Prostate gland (tissue), 2 donors: ENCODE measurements at regions not wholly inside any gene's neighbourhood (a gene's known extent, or its start where the extent isn't known, plus 50 kb on each side); places are given as distances from the start of the nearest gene placed in this dataset.

Source experiments
- POLR2A ChIP-seq: fragments of 450-650 bp; IDR thresholded peaks from one replicate; pipeline ENCODE4 v1.6.1; 2016; ENCODE audit warnings: antibody characterized with exemption, mild to moderate bottlenecking
- POLR2AphosphoS5 ChIP-seq: sonication (generic); formaldehyde crosslinking; IDR thresholded peaks from one replicate; pipeline ENCODE4 v1.6.1; 2017; ENCODE audit warnings: antibody characterized with exemption
- TF ChIP-seq, protein P1 (sequence below), 4 experiments: fragments of 200-600 bp in 2 of 4; fragments of 450-650 bp in 2 of 4; sonication (generic) in 2 of 4; IDR thresholded peaks; 1 replicate in 3 of 4; 2 replicates in 1 of 4; pipeline ENCODE4 v1.5.1; 2016 to 2019; ENCODE audit warnings: antibody characterized with exemption in 4 of 4, mild to moderate bottlenecking in 2 of 4, moderate library complexity in 2 of 4

DNA sequence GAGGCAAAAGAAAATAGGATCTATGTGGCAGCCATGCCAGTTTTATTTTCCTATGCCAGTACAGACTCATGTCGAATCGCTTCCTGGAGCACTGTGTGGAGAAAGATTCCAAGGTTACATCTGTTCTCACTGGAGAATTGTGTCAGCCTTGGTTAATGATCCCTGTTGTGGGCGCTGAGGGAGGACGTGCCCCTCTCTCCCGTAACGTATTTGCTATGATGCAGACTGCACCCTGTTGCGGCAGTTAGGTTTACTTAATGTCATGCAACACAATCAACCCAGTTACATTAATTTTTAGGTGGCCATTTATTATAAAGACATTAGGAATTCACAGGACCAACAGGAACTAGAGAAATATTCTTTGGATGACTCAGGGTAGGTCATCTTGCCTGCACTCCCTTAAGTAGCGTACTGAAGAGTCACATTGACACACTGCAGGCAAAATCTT lies 892.9 kb downstream of the EFNB2 start:
- TF ChIP-seq, protein P1, sequence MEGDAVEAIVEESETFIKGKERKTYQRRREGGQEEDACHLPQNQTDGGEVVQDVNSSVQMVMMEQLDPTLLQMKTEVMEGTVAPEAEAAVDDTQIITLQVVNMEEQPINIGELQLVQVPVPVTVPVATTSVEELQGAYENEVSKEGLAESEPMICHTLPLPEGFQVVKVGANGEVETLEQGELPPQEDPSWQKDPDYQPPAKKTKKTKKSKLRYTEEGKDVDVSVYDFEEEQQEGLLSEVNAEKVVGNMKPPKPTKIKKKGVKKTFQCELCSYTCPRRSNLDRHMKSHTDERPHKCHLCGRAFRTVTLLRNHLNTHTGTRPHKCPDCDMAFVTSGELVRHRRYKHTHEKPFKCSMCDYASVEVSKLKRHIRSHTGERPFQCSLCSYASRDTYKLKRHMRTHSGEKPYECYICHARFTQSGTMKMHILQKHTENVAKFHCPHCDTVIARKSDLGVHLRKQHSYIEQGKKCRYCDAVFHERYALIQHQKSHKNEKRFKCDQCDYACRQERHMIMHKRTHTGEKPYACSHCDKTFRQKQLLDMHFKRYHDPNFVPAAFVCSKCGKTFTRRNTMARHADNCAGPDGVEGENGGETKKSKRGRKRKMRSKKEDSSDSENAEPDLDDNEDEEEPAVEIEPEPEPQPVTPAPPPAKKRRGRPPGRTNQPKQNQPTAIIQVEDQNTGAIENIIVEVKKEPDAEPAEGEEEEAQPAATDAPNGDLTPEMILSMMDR (IDR thresholded peaks at IDR 0.05) = no peak
- TF ChIP-seq POLR2A (no peak), POLR2AphosphoS5 (no peak)
